ENCODE measurements at regions not wholly inside any gene's neighbourhood (a gene's known extent, or its start where the extent isn't known, plus 50 kb on each side); places are given as distances from the start of the nearest gene placed in this dataset.

- H3F3A ChIP-seq (ENCODE audit: control insufficient read depth, insufficient read depth): no peaks in the 10 kb centered on the region
- no peak for TF ChIP-seq CTCF (IDR thresholded peaks at IDR 0.05; ENCODE audit: low read depth, low read length, poor library complexity, severe bottlenecking)
- TF ChIP-seq EZH2phosphoT487 (IDR thresholded peaks at IDR 0.05; ENCODE audit: borderline replicate concordance, low read length): no peak
These were observed 52.2 kb upstream of the UGP2 start for GRCh38 chr2:63789338-63790020.

GRCh38 chr2:63790491-63790890, 51.2 kb upstream of the UGP2 start:
- Histone ChIP-seq H3K27me3 (ENCODE audit: control insufficient read depth, low read length) (no peaks in the 10 kb centered on the region), H3K27ac (ENCODE audit: low read depth, low read length) (no peak overlapping the region), H3K9me2 (replicated peaks; ENCODE audit: control insufficient read depth, low read length) (no peaks in the 10 kb centered on the region), H3K79me2 (ENCODE audit: control insufficient read depth, low read length) (no peaks in the 10 kb centered on the region), H3K36me3 (ENCODE audit: control insufficient read depth, low read length) (no peaks in the 10 kb centered on the region), H4K20me1 (ENCODE audit: control insufficient read depth, insufficient read depth, low read depth, low read length) (no peaks in the 10 kb centered on the region), H3K4me2 (ENCODE audit: low read length) (no peak overlapping the region), H3F3A (ENCODE audit: control insufficient read depth, insufficient read depth) (no peaks in the 10 kb centered on the region), H3K9me3 (ENCODE audit: control insufficient read depth, insufficient read depth, low read length) (no peaks in the 10 kb centered on the region), H3K4me3 (ENCODE audit: low read length) (no peak overlapping the region), H3K4me1 (ENCODE audit: control insufficient read depth, low read length) (no peaks in the 10 kb centered on the region)
- no peak for TF ChIP-seq CTCF (IDR thresholded peaks at IDR 0.05; ENCODE audit: low read depth, low read length, poor library complexity, severe bottlenecking)
- no peak for TF ChIP-seq EZH2phosphoT487 (IDR thresholded peaks at IDR 0.05; ENCODE audit: borderline replicate concordance, low read length)

More at GRCh38 chr2:63789338-63790020, 52.2 kb upstream of the UGP2 start:
- no peaks in the 10 kb centered on the region for H3K36me3 ChIP-seq (ENCODE audit: control insufficient read depth, low read length)
- no peaks in the 10 kb centered on the region for H3K4me1 ChIP-seq (ENCODE audit: control insufficient read depth, low read length)
- no peak overlapping the region for H3K4me3 ChIP-seq (ENCODE audit: low read length)
- no peaks in the 10 kb centered on the region for H3K79me2 ChIP-seq (ENCODE audit: control insufficient read depth, low read length)
- no peaks in the 10 kb centered on the region for H3K9me2 ChIP-seq (replicated peaks; ENCODE audit: control insufficient read depth, low read length)
- H3K27me3 ChIP-seq (ENCODE audit: control insufficient read depth, low read length): no peaks in the 10 kb centered on the region
- H3K9me3 ChIP-seq (ENCODE audit: control insufficient read depth, insufficient read depth, low read length): no peaks in the 10 kb centered on the region
- no peak overlapping the region for H3K27ac ChIP-seq (ENCODE audit: low read depth, low read length)
- H3K4me2 ChIP-seq (ENCODE audit: low read length): no peak overlapping the region
- H4K20me1 ChIP-seq (ENCODE audit: control insufficient read depth, insufficient read depth, low read depth, low read length): no peaks in the 10 kb centered on the region

GRCh38 chr2:63790906-63791305, 50.8 kb upstream of the UGP2 start:
- Histone ChIP-seq H3K4me2 (ENCODE audit: low read length) (no peak overlapping the region), H3K79me2 (ENCODE audit: control insufficient read depth, low read length) (no peaks in the 10 kb centered on the region), H3K27ac (ENCODE audit: low read depth, low read length) (no peak overlapping the region), H3K4me1 (ENCODE audit: control insufficient read depth, low read length) (no peaks in the 10 kb centered on the region), H3F3A (ENCODE audit: control insufficient read depth, insufficient read depth) (no peaks in the 10 kb centered on the region), H4K20me1 (ENCODE audit: control insufficient read depth, insufficient read depth, low read depth, low read length) (no peaks in the 10 kb centered on the region), H3K27me3 (ENCODE audit: control insufficient read depth, low read length) (no peaks in the 10 kb centered on the region), H3K36me3 (ENCODE audit: control insufficient read depth, low read length) (no peaks in the 10 kb centered on the region), H3K9me2 (replicated peaks; ENCODE audit: control insufficient read depth, low read length) (no peaks in the 10 kb centered on the region), H3K9me3 (ENCODE audit: control insufficient read depth, insufficient read depth, low read length) (no peaks in the 10 kb centered on the region), H3K4me3 (ENCODE audit: low read length) (no peak overlapping the region)
- TF ChIP-seq EZH2phosphoT487 (IDR thresholded peaks at IDR 0.05; ENCODE audit: borderline replicate concordance, low read length) (no peak), CTCF (IDR thresholded peaks at IDR 0.05; ENCODE audit: low read depth, low read length, poor library complexity, severe bottlenecking) (no peak)
